Nephron (organoid): ENCODE measurements at regions not wholly inside any gene's neighbourhood (a gene's known extent, or its start where the extent isn't known, plus 50 kb on each side); places are given as distances from the start of the nearest gene placed in this dataset.
"Not testable (repeated sequence)": the region's sequence is repeated elsewhere in the genome, so short reads cannot be mapped to it uniquely, and the experiment has no call there.

Experiments used
- H3K27ac Mint-ChIP-seq, 3 experiments: 2 replicates each; pipeline ENCODE4 v1.8.0; 2020; ENCODE audit warnings: mixed read lengths in 3 of 3, mild to moderate bottlenecking in 2 of 3, moderate library complexity in 1 of 3
- H3K27me3 Mint-ChIP-seq: 2 replicates; pipeline ENCODE4 v1.8.0; 2021; ENCODE audit warnings: low read depth, mild to moderate bottlenecking, moderate library complexity, mixed read lengths
- H3K36me3 Mint-ChIP-seq: 2 replicates; pipeline ENCODE4 v1.8.0; 2020; ENCODE audit warnings: low read depth, mixed read lengths
- H3K4me1 Mint-ChIP-seq: 2 replicates; pipeline ENCODE4 v1.8.0; 2020; ENCODE audit warnings: mixed read lengths
- H3K4me3 Mint-ChIP-seq, 3 experiments: 2 replicates each; pipeline ENCODE4 v1.8.0; 2020; ENCODE audit warnings: mild to moderate bottlenecking in 3 of 3, mixed read lengths in 3 of 3, moderate library complexity in 2 of 3
- H3K9me3 Mint-ChIP-seq: 2 replicates; pipeline ENCODE4 v1.8.0; 2020; ENCODE audit warnings: mixed read lengths
- TF ChIP-seq, protein P1 (sequence below), 3 experiments: fragments of 200-600 bp; sonication (generic); IDR thresholded peaks; one replicate each; pipeline ENCODE4 v1.5.0; 2021; ENCODE audit warnings: antibody characterized with exemption in 3 of 3; ENCODE audit not compliant: unreplicated experiment in 3 of 3

DNA sequence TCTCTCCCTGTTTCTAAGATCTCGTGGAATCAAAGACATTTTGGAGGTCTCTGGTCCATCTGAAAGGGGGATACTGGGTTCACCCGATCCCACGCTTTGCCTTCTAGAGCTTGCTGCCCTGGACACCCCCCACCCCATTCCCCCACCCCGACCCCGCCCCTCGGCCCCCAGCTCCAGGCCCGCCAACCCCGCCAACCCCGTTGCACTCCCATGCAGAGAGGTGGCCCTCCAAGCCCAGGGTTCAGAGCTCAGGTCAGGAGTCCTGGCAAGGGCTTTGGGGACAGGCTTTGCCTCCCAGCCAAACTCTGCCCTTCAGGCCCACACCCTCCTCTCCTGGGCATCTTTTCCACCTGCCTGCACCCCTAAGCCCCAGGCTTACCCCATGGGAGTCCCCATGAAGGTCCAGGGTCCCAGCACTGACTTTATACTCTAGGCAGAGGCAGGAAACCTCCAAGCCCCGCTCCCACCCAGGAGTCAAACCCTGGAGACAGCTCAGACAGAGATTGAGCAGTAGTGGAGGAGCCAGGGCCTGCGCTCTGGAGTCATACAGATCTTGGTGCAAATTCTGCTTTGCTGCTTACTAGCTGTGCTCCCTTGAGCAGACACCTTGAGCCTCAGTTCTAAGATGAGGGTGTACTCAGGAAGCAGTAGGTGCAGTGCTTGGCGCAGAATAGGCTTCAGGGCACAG is 155.9 kb downstream of the FOXD2 start:
- Mint-ChIP-seq H3K27me3 (peaks cover 26% of the 10 kb centered on the region), H3K36me3 (no peaks in the 10 kb centered on the region), H3K27ac (no peak overlapping the region), H3K4me1 (peaks cover 4% of the 10 kb centered on the region), H3K4me3 (peak overlapping the region in 2 of 3 experiments; percentile 40 to 52), H3K9me3 (peaks cover 4% of the 10 kb centered on the region)
- TF ChIP-seq, protein P1, sequence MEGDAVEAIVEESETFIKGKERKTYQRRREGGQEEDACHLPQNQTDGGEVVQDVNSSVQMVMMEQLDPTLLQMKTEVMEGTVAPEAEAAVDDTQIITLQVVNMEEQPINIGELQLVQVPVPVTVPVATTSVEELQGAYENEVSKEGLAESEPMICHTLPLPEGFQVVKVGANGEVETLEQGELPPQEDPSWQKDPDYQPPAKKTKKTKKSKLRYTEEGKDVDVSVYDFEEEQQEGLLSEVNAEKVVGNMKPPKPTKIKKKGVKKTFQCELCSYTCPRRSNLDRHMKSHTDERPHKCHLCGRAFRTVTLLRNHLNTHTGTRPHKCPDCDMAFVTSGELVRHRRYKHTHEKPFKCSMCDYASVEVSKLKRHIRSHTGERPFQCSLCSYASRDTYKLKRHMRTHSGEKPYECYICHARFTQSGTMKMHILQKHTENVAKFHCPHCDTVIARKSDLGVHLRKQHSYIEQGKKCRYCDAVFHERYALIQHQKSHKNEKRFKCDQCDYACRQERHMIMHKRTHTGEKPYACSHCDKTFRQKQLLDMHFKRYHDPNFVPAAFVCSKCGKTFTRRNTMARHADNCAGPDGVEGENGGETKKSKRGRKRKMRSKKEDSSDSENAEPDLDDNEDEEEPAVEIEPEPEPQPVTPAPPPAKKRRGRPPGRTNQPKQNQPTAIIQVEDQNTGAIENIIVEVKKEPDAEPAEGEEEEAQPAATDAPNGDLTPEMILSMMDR (IDR thresholded peaks at IDR 0.05; ENCODE audit: unreplicated experiment in 3 of 3), result no peak

DNA sequence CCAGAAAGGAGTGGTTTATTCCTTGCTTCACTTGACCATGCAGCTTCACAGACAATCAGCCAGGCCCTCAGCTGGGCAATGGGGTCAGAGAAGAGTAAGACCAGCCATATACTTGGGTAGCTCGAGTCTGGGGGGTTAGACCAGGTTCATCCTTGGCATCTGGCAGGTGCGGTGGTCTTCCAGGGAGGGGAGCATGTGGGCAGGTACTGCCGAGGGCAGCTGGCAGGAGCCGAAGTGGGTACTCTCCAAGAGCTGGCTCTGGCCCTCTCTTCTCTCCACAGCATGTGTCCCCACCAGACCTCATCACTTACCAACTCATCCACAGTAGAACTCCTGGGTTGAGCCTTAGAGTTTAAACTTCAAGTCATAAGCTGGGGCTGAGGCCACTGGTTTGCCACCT is 156.8 kb downstream of the FOXD2 start:
- peaks cover 25% of the 10 kb centered on the region for H3K27me3 Mint-ChIP-seq
- no peak overlapping the region for H3K27ac Mint-ChIP-seq
- peaks cover 4% of the 10 kb centered on the region for H3K4me1 Mint-ChIP-seq
- TF ChIP-seq, protein P1 (IDR thresholded peaks at IDR 0.05; ENCODE audit: unreplicated experiment in 3 of 3), result no peak
- peak overlapping the region in 2 of 3 experiments; percentile 31 to 49 for H3K4me3 Mint-ChIP-seq
- H3K9me3 Mint-ChIP-seq, result peaks cover 11% of the 10 kb centered on the region
- peaks cover 7% of the 10 kb centered on the region for H3K36me3 Mint-ChIP-seq

DNA sequence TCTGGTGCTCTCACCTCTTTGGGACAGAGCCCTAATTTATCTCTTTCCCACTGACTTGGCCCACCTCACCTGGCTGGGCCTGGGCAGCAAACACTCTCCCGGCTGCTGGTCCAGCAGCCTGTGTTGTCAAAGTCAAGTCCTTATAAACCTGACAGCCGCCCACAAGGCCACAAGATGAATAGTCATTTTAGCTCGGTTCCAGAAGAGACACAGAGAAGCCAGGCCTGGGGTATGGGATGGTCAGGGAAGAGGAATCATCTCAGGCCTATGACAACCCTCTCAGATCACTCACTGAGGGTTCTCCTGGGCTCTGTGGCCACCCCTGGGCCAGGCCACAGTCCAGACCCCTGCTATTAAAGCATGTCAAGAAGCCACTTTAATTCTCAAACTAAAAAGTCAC is 158.5 kb downstream of the FOXD2 start:
- Mint-ChIP-seq H3K36me3 (peaks cover 13% of the 10 kb centered on the region), H3K4me1 (peaks cover 4% of the 10 kb centered on the region), H3K9me3 (peaks cover 21% of the 10 kb centered on the region), H3K4me3 (no peak overlapping the region), H3K27me3 (peaks cover 25% of the 10 kb centered on the region), H3K27ac (no peak overlapping the region)
- TF ChIP-seq, protein P1 (IDR thresholded peaks at IDR 0.05; ENCODE audit: unreplicated experiment in 3 of 3), result no peak

DNA sequence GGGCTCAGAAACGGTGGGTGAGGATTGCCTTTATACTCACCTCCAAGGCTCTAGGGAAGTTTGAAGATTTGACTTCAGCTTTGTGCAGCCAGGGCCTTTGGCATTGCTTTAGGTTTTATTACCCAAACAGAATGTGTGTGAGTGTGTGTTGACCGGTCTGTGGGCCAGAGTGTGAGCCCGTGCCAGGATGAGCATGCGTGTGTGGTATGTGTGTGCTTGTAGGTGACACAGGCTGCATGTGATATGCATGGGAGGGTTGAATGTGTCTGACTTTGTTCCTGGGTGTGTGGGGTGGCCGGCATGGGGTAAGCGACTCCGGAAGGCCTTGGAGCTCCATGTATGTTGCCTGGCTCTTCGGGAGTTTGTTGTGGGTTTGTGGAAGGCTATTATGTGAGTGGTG is 160.5 kb downstream of the FOXD2 start:
- Mint-ChIP-seq H3K9me3 (peaks cover 41% of the 10 kb centered on the region), H3K36me3 (peaks cover 25% of the 10 kb centered on the region), H3K27ac (no peak overlapping the region), H3K27me3 (peaks cover 26% of the 10 kb centered on the region), H3K4me1 (no peaks in the 10 kb centered on the region), H3K4me3 (no peak overlapping the region)
- TF ChIP-seq, protein P1 (IDR thresholded peaks at IDR 0.05; ENCODE audit: unreplicated experiment in 3 of 3), result no peak

DNA sequence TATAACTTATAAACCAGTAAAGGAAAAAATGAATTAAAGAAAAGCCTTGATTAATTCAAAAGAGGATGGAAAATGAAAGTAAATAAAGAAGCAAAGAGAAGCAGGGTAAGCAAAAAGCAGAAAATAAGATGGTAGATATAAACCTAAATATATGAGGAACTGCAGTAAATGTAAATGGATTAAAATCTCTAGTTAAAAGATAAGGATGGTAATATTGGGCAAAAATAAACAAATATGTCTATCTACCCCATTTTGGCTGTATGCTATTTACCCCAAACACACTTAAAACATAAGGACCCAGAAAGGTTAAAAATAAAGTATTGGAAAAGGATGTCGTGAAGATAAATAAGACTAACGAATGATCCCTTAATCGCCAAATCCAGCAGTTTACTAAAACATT is 161.9 kb downstream of the FOXD2 start:
- H3K9me3 Mint-ChIP-seq, result peaks cover 49% of the 10 kb centered on the region
- H3K27ac Mint-ChIP-seq, result no peak overlapping the region
- H3K36me3 Mint-ChIP-seq, result peaks cover 25% of the 10 kb centered on the region
- TF ChIP-seq, protein P1 (IDR thresholded peaks at IDR 0.05; ENCODE audit: unreplicated experiment in 3 of 3), result no peak
- H3K27me3 Mint-ChIP-seq, result peaks cover 23% of the 10 kb centered on the region
- no peaks in the 10 kb centered on the region for H3K4me1 Mint-ChIP-seq
- H3K4me3 Mint-ChIP-seq, result no peak overlapping the region

DNA sequence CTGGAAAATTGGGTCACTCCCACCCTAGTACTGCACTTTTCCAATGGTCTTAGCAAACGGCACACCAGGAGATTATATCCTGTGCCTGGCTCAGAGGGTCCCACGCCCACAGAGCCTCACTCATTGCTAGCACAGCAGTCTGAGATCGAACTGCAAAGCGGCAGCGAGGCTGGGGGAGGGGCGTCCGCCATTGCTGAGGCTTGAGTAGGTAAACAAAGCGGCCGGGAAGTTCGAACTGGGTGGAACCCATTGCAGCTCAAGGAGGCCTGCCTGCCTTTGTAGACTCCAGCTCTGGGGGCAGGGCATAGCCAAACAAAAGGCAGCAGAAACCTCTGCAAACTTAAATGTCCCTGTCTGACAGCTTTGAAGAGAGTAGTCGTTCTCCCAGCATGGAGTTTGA is 164.6 kb downstream of the FOXD2 start:
- peaks cover 25% of the 10 kb centered on the region for H3K36me3 Mint-ChIP-seq
- peaks cover 67% of the 10 kb centered on the region for H3K9me3 Mint-ChIP-seq
- H3K4me1 Mint-ChIP-seq, H3K27ac Mint-ChIP-seq, H3K4me3 Mint-ChIP-seq: not testable (repeated sequence)
- H3K27me3 Mint-ChIP-seq, result peaks cover 11% of the 10 kb centered on the region

DNA sequence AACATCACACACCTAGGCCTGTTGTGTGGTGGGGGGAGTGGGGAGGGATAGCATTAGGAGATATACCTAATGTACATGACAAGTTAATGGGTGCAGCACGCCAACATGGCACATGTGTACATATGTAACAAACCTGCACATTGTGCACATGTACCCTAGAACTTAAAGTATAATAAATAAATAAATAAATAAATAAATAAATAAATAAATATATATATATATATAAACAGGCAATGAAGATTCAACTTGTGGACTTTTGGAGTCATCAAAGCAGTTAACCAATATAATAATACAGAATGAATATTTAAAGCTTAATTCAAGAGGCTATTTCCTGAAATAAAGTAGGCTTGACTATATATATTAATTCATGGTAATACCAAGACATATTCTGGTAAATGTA is 167.0 kb downstream of the FOXD2 start:
- not testable (repeated sequence) for H3K4me3 Mint-ChIP-seq, H3K4me1 Mint-ChIP-seq, H3K27ac Mint-ChIP-seq
- peaks cover 69% of the 10 kb centered on the region for H3K9me3 Mint-ChIP-seq
- peaks cover 23% of the 10 kb centered on the region for H3K36me3 Mint-ChIP-seq
- peaks cover 11% of the 10 kb centered on the region for H3K27me3 Mint-ChIP-seq
